C4-2B (cell line): ENCODE measurements at regions not wholly inside any gene's neighbourhood (a gene's known extent, or its start where the extent isn't known, plus 50 kb on each side); places are given as distances from the start of the nearest gene placed in this dataset.

Source experiments
- ZFX ChIP-seq: fragments of 450-650 bp; IDR thresholded peaks from 2 replicates; pipeline ENCODE4 v1.6.1; 2017
- TF ChIP-seq, protein P1 (sequence below): fragments of 450-650 bp; conservative IDR thresholded peaks from 2 replicates; pipeline ENCODE4 v1.5.1; 2017; ENCODE audit warnings: mild to moderate bottlenecking

DNA sequence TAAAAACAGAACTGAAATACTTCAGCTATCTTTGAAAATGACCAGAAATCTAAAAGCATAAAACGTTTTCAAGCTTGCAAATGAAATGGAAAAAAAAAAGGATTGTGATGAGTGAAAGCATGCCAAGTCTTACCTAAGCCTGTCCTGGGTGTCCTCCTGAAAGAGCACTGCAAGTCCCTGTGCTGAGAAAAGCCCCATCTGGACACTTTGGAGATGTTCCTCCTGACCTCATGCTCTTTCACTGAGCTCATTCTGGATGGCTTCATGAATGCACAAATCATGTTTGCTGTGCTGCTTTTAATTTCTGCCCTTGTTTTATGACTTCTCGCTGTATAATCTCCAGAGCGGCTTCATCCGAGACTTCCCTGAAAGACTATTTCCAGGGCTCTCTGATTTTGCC lies 136.0 kb downstream of the SOD2 start:
- TF ChIP-seq, protein P1, sequence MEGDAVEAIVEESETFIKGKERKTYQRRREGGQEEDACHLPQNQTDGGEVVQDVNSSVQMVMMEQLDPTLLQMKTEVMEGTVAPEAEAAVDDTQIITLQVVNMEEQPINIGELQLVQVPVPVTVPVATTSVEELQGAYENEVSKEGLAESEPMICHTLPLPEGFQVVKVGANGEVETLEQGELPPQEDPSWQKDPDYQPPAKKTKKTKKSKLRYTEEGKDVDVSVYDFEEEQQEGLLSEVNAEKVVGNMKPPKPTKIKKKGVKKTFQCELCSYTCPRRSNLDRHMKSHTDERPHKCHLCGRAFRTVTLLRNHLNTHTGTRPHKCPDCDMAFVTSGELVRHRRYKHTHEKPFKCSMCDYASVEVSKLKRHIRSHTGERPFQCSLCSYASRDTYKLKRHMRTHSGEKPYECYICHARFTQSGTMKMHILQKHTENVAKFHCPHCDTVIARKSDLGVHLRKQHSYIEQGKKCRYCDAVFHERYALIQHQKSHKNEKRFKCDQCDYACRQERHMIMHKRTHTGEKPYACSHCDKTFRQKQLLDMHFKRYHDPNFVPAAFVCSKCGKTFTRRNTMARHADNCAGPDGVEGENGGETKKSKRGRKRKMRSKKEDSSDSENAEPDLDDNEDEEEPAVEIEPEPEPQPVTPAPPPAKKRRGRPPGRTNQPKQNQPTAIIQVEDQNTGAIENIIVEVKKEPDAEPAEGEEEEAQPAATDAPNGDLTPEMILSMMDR = no peak
- TF ChIP-seq ZFX = no peak
